ENCODE measurements at regions not wholly inside any gene's neighbourhood (a gene's known extent, or its start where the extent isn't known, plus 50 kb on each side); places are given as distances from the start of the nearest gene placed in this dataset.

GRCh38 chr9:99427260-99427659, 205.2 kb downstream of the SEC61B start:
- Histone ChIP-seq H3K27ac (no peak overlapping the region), H3K36me3 (no peaks in the 10 kb centered on the region), H3K9me3 (no peaks in the 10 kb centered on the region), H3K27me3 (no peaks in the 10 kb centered on the region), H3K4me1 (no peaks in the 10 kb centered on the region), H3K4me3 (no peak overlapping the region)
- TF ChIP-seq EP300 (IDR thresholded peaks at IDR 0.05) (no peak), CTCF (IDR thresholded peaks at IDR 0.05) (no peak), POLR2AphosphoS5 (IDR thresholded peaks at IDR 0.05) (no peak), POLR2A (IDR thresholded peaks at IDR 0.05) (no peak)
- no peak for DNase-seq (ENCODE audit: low spot score in 2 of 2)

- H3K4me1 ChIP-seq: peaks cover 4% of the 10 kb centered on the region
- H3K36me3 ChIP-seq: no peaks in the 10 kb centered on the region
- no peaks in the 10 kb centered on the region for H3K9me3 ChIP-seq
- no peak for TF ChIP-seq POLR2A (IDR thresholded peaks at IDR 0.05)
- H3K27ac ChIP-seq: no peak overlapping the region
- DNase-seq (ENCODE audit: low spot score in 2 of 2): no peak
- H3K4me3 ChIP-seq: no peak overlapping the region
- 96% methylated on average over 2 of the region's 2 CpGs for WGBS
- H3K27me3 ChIP-seq: no peaks in the 10 kb centered on the region
Observed at GRCh38 chr9:99430301-99430700, 208.2 kb downstream of the SEC61B start.

- DNase-seq (ENCODE audit: low spot score in 2 of 2): no peak
- no peaks in the 10 kb centered on the region for H3K36me3 ChIP-seq
- TF ChIP-seq POLR2AphosphoS5 (IDR thresholded peaks at IDR 0.05) (no peak), EP300 (IDR thresholded peaks at IDR 0.05) (no peak), CTCF (IDR thresholded peaks at IDR 0.05) (no peak), POLR2A (IDR thresholded peaks at IDR 0.05) (no peak)
- no peaks in the 10 kb centered on the region for H3K27me3 ChIP-seq
- H3K4me3 ChIP-seq: no peak overlapping the region
- peaks cover 4% of the 10 kb centered on the region for H3K4me1 ChIP-seq
- WGBS: 25% methylated on average over 1 of the region's 1 CpG
- no peak overlapping the region for H3K27ac ChIP-seq
- no peaks in the 10 kb centered on the region for H3K9me3 ChIP-seq
Observed at GRCh38 chr9:99431103-99431502, 209.0 kb downstream of the SEC61B start.

- Histone ChIP-seq H3K27ac (no peak overlapping the region), H3K27me3 (no peaks in the 10 kb centered on the region), H3K4me1 (peaks cover 4% of the 10 kb centered on the region), H3K9me3 (no peaks in the 10 kb centered on the region), H3K36me3 (no peaks in the 10 kb centered on the region), H3K4me3 (no peak overlapping the region)
- TF ChIP-seq POLR2AphosphoS5 (IDR thresholded peaks at IDR 0.05) (no peak), CTCF (IDR thresholded peaks at IDR 0.05) (no peak), EP300 (IDR thresholded peaks at IDR 0.05) (no peak), POLR2A (IDR thresholded peaks at IDR 0.05) (no peak)
- no peak for DNase-seq (ENCODE audit: low spot score in 2 of 2)
- 92% methylated on average over 4 of the region's 4 CpGs for WGBS
Observed at GRCh38 chr9:99432075-99432474, 210.0 kb downstream of the SEC61B start.

GRCh38 chr9:99433095-99433494, 211.0 kb downstream of the SEC61B start:
- Histone ChIP-seq H3K27ac (no peak overlapping the region), H3K36me3 (no peaks in the 10 kb centered on the region), H3K9me3 (no peaks in the 10 kb centered on the region), H3K4me1 (peaks cover 4% of the 10 kb centered on the region), H3K27me3 (no peaks in the 10 kb centered on the region), H3K4me3 (no peak overlapping the region)
- TF ChIP-seq EP300 (IDR thresholded peaks at IDR 0.05) (no peak), POLR2AphosphoS5 (IDR thresholded peaks at IDR 0.05) (no peak), POLR2A (IDR thresholded peaks at IDR 0.05) (no peak), CTCF (IDR thresholded peaks at IDR 0.05) (no peak)
- DNase-seq (ENCODE audit: low spot score in 2 of 2): no peak
- WGBS: 72% methylated on average over 4 of the region's 4 CpGs

GRCh38 chr9:99433555-99433954, 211.5 kb downstream of the SEC61B start:
- no peaks in the 10 kb centered on the region for H3K36me3 ChIP-seq
- H3K9me3 ChIP-seq: no peaks in the 10 kb centered on the region
- no peaks in the 10 kb centered on the region for H3K27me3 ChIP-seq
- WGBS: 7% methylated on average over 3 of the region's 3 CpGs
- peaks cover 4% of the 10 kb centered on the region for H3K4me1 ChIP-seq
- H3K4me3 ChIP-seq: no peak overlapping the region
- no peak for TF ChIP-seq CTCF (IDR thresholded peaks at IDR 0.05)
- TF ChIP-seq EP300 (IDR thresholded peaks at IDR 0.05): no peak
- no peak for TF ChIP-seq POLR2A (IDR thresholded peaks at IDR 0.05)
- no peak for TF ChIP-seq POLR2AphosphoS5 (IDR thresholded peaks at IDR 0.05)
- H3K27ac ChIP-seq: no peak overlapping the region
- no peak for DNase-seq (ENCODE audit: low spot score in 2 of 2)
